ENCODE measurements at regions not wholly inside any gene's neighbourhood (a gene's known extent, or its start where the extent isn't known, plus 50 kb on each side); places are given as distances from the start of the nearest gene placed in this dataset.

- TF ChIP-seq CTCF (IDR thresholded peaks at IDR 0.05): no peak
Measured at GRCh38 chr13:64073203-64073602, 2657.6 kb upstream of the PCDH20 start.

GRCh38 chr13:64071352-64071751 lies 2655.7 kb upstream of the PCDH20 start:
- TF ChIP-seq CTCF (IDR thresholded peaks at IDR 0.05): no peak

GRCh38 chr13:64069892-64070291 lies 2654.2 kb upstream of the PCDH20 start:
- no peak for TF ChIP-seq CTCF (IDR thresholded peaks at IDR 0.05)

DNA sequence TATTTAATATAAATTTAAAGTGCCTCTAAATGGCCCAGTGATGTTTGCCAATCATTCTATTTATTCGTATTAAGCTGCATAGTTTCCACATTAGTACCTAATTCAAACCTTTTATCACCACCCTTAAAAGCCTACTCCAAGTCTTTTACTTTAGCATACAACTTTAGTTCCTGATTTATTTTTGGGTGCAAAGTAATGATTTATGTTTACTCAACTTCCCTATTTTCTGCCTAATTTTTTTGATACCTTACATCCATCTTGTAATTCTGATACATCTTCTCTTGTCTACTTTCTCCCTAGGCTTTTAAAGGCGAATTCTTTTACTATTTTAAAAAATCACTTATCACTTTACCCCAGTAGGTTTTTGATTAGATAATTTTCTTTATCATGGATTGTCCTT lies 2651.1 kb upstream of the PCDH20 start:
- no peak for TF ChIP-seq CTCF (IDR thresholded peaks at IDR 0.05)

- no peak for TF ChIP-seq CTCF (IDR thresholded peaks at IDR 0.05)
Measured at GRCh38 chr13:64061649-64062048, 2646.0 kb upstream of the PCDH20 start.

DNA sequence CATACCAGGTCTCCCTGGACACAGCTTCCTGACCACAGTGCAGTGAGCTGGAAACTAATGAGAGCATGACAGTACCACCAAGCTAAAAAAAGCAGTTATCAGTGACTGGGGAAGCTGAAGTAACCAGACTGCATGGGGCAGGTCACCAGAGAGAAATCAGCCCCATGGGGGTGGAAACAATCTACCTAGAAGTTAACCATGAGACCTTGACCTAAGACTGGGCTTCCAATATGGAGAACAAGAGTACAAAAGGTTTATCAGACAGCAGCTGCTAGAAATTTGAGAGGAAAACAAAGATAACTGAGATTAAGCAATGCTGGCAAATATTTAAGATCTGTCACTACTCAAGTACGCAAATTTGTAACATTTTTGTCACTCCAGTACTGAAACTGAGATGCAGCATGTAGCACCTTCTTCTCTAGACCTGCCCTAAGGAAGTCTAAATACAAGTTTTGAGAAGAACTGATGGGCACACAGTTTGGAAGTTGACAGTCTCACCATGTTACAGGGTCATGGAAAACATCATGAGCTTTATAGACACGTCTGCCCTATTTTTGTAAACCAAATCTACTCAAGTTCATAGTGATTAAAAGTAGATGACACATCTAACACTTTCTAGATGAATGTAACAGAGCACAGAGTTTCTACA lies 2641.8 kb upstream of the PCDH20 start:
- no peak for TF ChIP-seq CTCF (IDR thresholded peaks at IDR 0.05)

GRCh38 chr13:64054321-64054720 lies 2638.7 kb upstream of the PCDH20 start:
- TF ChIP-seq CTCF (IDR thresholded peaks at IDR 0.05): no peak

- TF ChIP-seq CTCF (IDR thresholded peaks at IDR 0.05): no peak
Measured at GRCh38 chr13:64052521-64052920, 2636.9 kb upstream of the PCDH20 start.

All from LNCAP (cell line).